ENCODE measurements at regions not wholly inside any gene's neighbourhood (a gene's known extent, or its start where the extent isn't known, plus 50 kb on each side); places are given as distances from the start of the nearest gene placed in this dataset.

- no peak overlapping the region for H3K9ac ChIP-seq (replicated peaks; ENCODE audit: extremely low read depth, insufficient read depth, low read length)
- H3K4me2 ChIP-seq (ENCODE audit: insufficient read depth, low read length) = no peak overlapping the region
- no peaks in the 10 kb centered on the region for H3K9me1 ChIP-seq (replicated peaks; ENCODE audit: control insufficient read depth, extremely low read depth, insufficient read depth, low read length)
- H3K36me3 ChIP-seq (ENCODE audit: control insufficient read depth in 2 of 2, extremely low read depth in 1 of 2, insufficient read depth in 2 of 2, low read length in 2 of 2) = no peaks in the 10 kb centered on the region
- intact Hi-C loops (cut with micrococcal nuclease) = loop anchor here (10.0 kb wide), 1 partner anchor 1942 kb away; no protein-coding TSS in a partner anchor
- H3K4me1 ChIP-seq (ENCODE audit: control insufficient read depth, extremely low read depth, insufficient read depth, low read length) = no peaks in the 10 kb centered on the region
- H3K4me3 ChIP-seq (replicated peaks in 1 of 3; ENCODE audit: insufficient read depth in 1 of 3, low read depth in 1 of 3, low read length in 3 of 3) = no peak overlapping the region
- BruUV-seq (replicated peaks) = no TSS peak
- no peaks in the 10 kb centered on the region for H4K20me1 ChIP-seq (replicated peaks; ENCODE audit: control insufficient read depth, extremely low read depth, insufficient read depth, low read length)
- H3K79me2 ChIP-seq (ENCODE audit: control insufficient read depth, insufficient read depth, low read length) = no peaks in the 10 kb centered on the region
- no peak for TF ChIP-seq MYC (IDR thresholded peaks at IDR 0.05; ENCODE audit: low read depth, low read length)
- TF ChIP-seq FOS (IDR thresholded peaks at IDR 0.05; ENCODE audit: borderline replicate concordance, insufficient read depth, low read length) = no peak
- no peak for TF ChIP-seq GATA2 (IDR thresholded peaks at IDR 0.05; ENCODE audit: insufficient read depth, insufficient read length, low read depth, low read length)
- no peak for TF ChIP-seq EZH2 (IDR thresholded peaks at IDR 0.05; ENCODE audit: borderline replicate concordance, low read depth, low read length, severe bottlenecking)
- no peak for TF ChIP-seq CTCF (IDR thresholded peaks at IDR 0.05; ENCODE audit: extremely low read depth in 1 of 2, insufficient read depth in 1 of 2, low read depth in 1 of 2, low read length in 2 of 2)
- TF ChIP-seq POLR2AphosphoS5 (IDR thresholded peaks at IDR 0.05; ENCODE audit: insufficient read depth, low read depth, low read length) = no peak
- TF ChIP-seq JUN (IDR thresholded peaks at IDR 0.05; ENCODE audit: borderline replicate concordance, insufficient read depth, insufficient read length, low read depth) = no peak
- TF ChIP-seq MAX (IDR thresholded peaks at IDR 0.05; ENCODE audit: insufficient read depth, insufficient read length) = no peak
- TF ChIP-seq POLR2A (IDR thresholded peaks at IDR 0.05; ENCODE audit: low read depth, low read length) = no peak
- CTCF ChIA-PET = no interaction called here
- no peak for FAIRE-seq
- H3K9me3 ChIP-seq (replicated peaks; ENCODE audit: control insufficient read depth, insufficient read depth, low read length) = no peaks in the 10 kb centered on the region
- no peak overlapping the region for H2AFZ ChIP-seq (ENCODE audit: low read depth, low read length)
- no peak for DNase-seq (ENCODE audit: low read depth, low spot score)
- no peaks in the 10 kb centered on the region for H3K27me3 ChIP-seq (ENCODE audit: control insufficient read depth in 2 of 2, insufficient read depth in 2 of 2, low read length in 2 of 2)
- POLR2A ChIA-PET = no interaction called here
- H3K27ac ChIP-seq (ENCODE audit: insufficient read depth, low read depth, low read length) = no peak overlapping the region
- dilution Hi-C loops (cut with MboI; ENCODE audit: extremely low pct_ligation_motif_present, low sequenced_read_pairs) = no loop called here
Measured at GRCh38 chr5:101047181-101047580, 144.1 kb upstream of the ST8SIA4 start.
